OCI-LY3 (cell line): ENCODE measurements at regions not wholly inside any gene's neighbourhood (a gene's known extent, or its start where the extent isn't known, plus 50 kb on each side); places are given as distances from the start of the nearest gene placed in this dataset.

Source experiments
- CTCF ChIP-seq: fragments of 200-600, 300-600 bp; sonication (generic); IDR thresholded peaks from 2 replicates; pipeline ENCODE4 v1.5.1; 2014; ENCODE audit warnings: antibody characterized with exemption, low read length, low read depth
- EZH2phosphoT487 ChIP-seq: fragments of 200-600 bp; shearing (Covaris generic); IDR thresholded peaks from 2 replicates; pipeline ENCODE4 v1.6.1; 2018; ENCODE audit warnings: antibody characterized with exemption, mixed run types, low read depth

DNA sequence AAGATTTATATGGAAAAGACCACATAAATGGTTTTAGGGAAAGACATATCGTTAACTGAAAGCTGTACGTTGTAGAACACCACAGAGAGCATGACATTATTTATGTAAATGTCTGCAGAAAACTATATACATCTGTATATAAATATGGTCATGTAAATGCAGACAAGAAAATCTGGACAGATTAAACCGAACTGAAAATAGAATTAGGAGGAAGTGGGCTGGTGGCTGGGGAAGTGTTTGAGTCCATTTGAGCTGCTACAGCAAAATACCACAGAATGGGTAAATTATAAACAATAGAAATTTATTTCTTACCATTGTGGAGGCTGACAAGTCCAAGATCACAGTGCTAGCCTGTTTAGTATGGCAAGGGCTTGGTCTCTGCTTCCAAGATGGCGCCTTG lies 56.3 kb upstream of the USP6NL start:
- TF ChIP-seq CTCF (no peak), EZH2phosphoT487 (no peak)
